ENCODE measurements at regions not wholly inside any gene's neighbourhood (a gene's known extent, or its start where the extent isn't known, plus 50 kb on each side); places are given as distances from the start of the nearest gene placed in this dataset.

- TF ChIP-seq CTCF (IDR thresholded peaks at IDR 0.05) = no peak
- TF ChIP-seq POLR2A (IDR thresholded peaks at IDR 0.05) = no peak
Measured at GRCh38 chr3:191008074-191008473, 145.6 kb upstream of the GMNC start.
